ENCODE measurements at regions not wholly inside any gene's neighbourhood (a gene's known extent, or its start where the extent isn't known, plus 50 kb on each side); places are given as distances from the start of the nearest gene placed in this dataset.

DNA sequence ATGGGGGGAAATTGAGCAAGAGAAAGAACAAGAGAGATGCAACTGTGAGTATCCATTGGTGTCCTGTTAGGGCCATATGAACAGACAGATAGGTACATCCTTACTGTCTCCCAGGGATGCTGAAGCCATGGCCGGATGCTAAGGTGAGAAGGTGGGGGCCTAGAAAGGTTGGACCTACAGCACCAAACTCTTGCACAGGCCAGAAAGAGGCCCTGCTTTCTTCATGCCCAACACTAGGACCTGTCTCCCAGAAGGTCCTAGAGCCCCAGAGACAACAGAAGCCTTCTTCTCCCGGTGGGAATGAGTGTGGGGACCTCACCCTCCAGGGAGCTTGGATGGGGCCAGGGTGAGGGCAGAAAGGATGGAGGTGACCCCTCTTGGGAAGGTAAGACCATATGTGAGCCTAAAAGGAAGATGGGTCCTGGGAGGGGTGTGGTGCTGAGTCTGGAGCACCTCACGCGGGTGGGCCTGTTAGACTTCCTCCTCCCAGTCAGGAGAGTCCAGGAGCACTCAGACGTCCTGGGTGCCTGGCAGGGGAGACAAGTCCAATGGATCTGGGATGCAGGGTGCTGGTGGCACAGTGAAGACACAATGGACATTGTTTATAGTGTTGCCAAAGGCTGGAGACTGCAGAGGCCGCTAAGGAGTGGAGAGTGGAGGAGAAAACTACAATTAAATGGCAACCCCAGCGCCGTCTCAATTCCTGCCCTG lies 265.3 kb downstream of the CYP26B1 start:
- peaks cover 0 to 7% (median 0%) of the 10 kb centered on the region in 3 donors for H3K9me3 Mint-ChIP-seq
- H3K4me1 ChIP-seq (ENCODE audit: control insufficient read depth in 1 of 2, extremely low read depth in 1 of 2, insufficient read depth in 2 of 2, low read length in 2 of 2) = no peaks in the 10 kb centered on the region
- H3K27ac ChIP-seq (ENCODE audit: low read length) = no peak overlapping the region
- peaks cover 0 to 10% of the 10 kb centered on the region in 2 donors for H3K27me3 Mint-ChIP-seq
- no peaks in the 10 kb centered on the region for H3K4me1 Mint-ChIP-seq
- no peaks in the 10 kb centered on the region for H3K36me3 Mint-ChIP-seq
- no peaks in the 10 kb centered on the region for H3K9me3 ChIP-seq
- 64% methylated on average over 4 of the region's 8 CpGs for WGBS (ENCODE audit: insufficient coverage)
- H3K36me3 ChIP-seq (ENCODE audit: control insufficient read depth in 2 of 2, extremely low read depth in 1 of 2, insufficient read depth in 1 of 2, low read length in 1 of 2) = no peaks in the 10 kb centered on the region
- ChIA-PET CTCF (no interaction called here), POLR2A (no interaction called here)
- H3K27ac Mint-ChIP-seq = no peak overlapping the region
- no peak overlapping the region for H3K4me3 ChIP-seq (ENCODE audit: control insufficient read depth in 1 of 2, extremely low read depth in 1 of 2, low read length in 1 of 2)
- peaks cover 0 to 14% of the 10 kb centered on the region in 2 experiments for H3K27me3 ChIP-seq (replicated peaks in 1 of 2; ENCODE audit: control insufficient read depth in 2 of 2, extremely low read depth in 1 of 2, insufficient read depth in 2 of 2, low read length in 1 of 2)
- H3K4me3 Mint-ChIP-seq = no peak overlapping the region
- ATAC-seq (replicated peaks in 1 of 4) (no peak), DNase-seq (no peak)

DNA sequence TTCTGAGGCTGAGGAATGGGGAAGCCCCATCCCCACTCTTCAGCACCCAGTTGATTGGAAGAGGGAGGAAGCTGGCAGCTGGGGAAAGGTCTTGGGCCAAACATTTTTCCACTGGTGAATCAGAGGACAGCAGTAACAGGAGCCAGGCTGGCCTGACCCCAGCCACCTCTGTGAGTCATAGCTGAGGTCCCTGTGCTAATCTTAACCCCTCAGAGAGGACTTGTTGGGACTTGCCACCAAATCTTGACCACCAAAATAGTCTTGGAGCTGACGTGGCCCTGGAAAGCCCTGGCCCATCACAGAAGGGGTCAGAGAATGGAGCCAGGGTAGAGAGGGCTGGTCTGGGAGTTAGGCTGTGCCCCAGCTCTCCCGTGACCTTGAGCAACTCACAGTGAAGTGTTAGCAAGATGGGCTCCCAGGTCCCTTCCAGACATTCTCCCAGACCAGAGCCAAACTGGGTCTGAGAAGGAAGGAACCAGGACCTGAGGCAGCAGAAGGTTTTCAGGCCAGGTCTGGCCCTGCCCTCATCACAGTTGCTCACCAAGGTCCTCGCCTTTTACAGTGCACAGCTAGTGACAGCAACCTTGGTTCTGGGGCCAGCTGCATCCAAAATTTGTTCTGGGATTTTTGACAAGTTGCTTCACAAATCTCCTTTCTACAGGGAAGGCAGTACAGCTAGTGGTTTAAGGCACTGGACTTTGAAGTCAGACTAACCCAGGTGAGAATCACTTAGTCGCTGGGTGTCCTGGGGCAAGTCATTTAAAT lies 266.6 kb downstream of the CYP26B1 start:
- H3K27ac Mint-ChIP-seq = no peak overlapping the region
- ChIA-PET CTCF (no interaction called here), POLR2A (no interaction called here)
- Histone ChIP-seq H3K4me1 (ENCODE audit: control insufficient read depth in 1 of 2, extremely low read depth in 1 of 2, insufficient read depth in 2 of 2, low read length in 2 of 2) (no peaks in the 10 kb centered on the region), H3K27ac (ENCODE audit: low read length) (no peak overlapping the region), H3K9me3 (no peaks in the 10 kb centered on the region), H3K4me3 (ENCODE audit: control insufficient read depth in 1 of 2, extremely low read depth in 1 of 2, low read length in 1 of 2) (no peak overlapping the region), H3K36me3 (ENCODE audit: control insufficient read depth in 2 of 2, extremely low read depth in 1 of 2, insufficient read depth in 1 of 2, low read length in 1 of 2) (no peaks in the 10 kb centered on the region), H3K27me3 (replicated peaks in 1 of 2; ENCODE audit: control insufficient read depth in 2 of 2, extremely low read depth in 1 of 2, insufficient read depth in 2 of 2, low read length in 1 of 2) (peaks cover 0 to 18% of the 10 kb centered on the region in 2 experiments)
- H3K4me3 Mint-ChIP-seq = no peak overlapping the region
- no peaks in the 10 kb centered on the region for H3K4me1 Mint-ChIP-seq
- H3K27me3 Mint-ChIP-seq = peaks cover 0 to 10% of the 10 kb centered on the region in 2 donors
- H3K9me3 Mint-ChIP-seq = no peaks in the 10 kb centered on the region
- ATAC-seq (replicated peaks in 1 of 4) = no peak
- 71% methylated on average over 1 of the region's 4 CpGs for WGBS (ENCODE audit: insufficient coverage)
- no peak for DNase-seq
- no peaks in the 10 kb centered on the region for H3K36me3 Mint-ChIP-seq

- ChIA-PET CTCF (no interaction called here), POLR2A (no interaction called here)
- Histone ChIP-seq H3K36me3 (ENCODE audit: control insufficient read depth in 2 of 2, extremely low read depth in 1 of 2, insufficient read depth in 1 of 2, low read length in 1 of 2) (no peaks in the 10 kb centered on the region), H3K27ac (ENCODE audit: low read length) (no peak overlapping the region), H3K4me3 (ENCODE audit: control insufficient read depth in 1 of 2, extremely low read depth in 1 of 2, low read length in 1 of 2) (no peak overlapping the region), H3K9me3 (no peaks in the 10 kb centered on the region), H3K27me3 (replicated peaks in 1 of 2; ENCODE audit: control insufficient read depth in 2 of 2, extremely low read depth in 1 of 2, insufficient read depth in 2 of 2, low read length in 1 of 2) (peaks cover 0 to 25% of the 10 kb centered on the region in 2 experiments), H3K4me1 (ENCODE audit: control insufficient read depth in 1 of 2, extremely low read depth in 1 of 2, insufficient read depth in 2 of 2, low read length in 2 of 2) (no peaks in the 10 kb centered on the region)
- Mint-ChIP-seq H3K4me3 (no peak overlapping the region), H3K27me3 (peaks cover 0 to 10% of the 10 kb centered on the region in 2 donors), H3K36me3 (no peaks in the 10 kb centered on the region), H3K9me3 (no peaks in the 10 kb centered on the region), H3K27ac (no peak overlapping the region), H3K4me1 (no peaks in the 10 kb centered on the region)
- 71% methylated on average over 1 of the region's 3 CpGs for WGBS (ENCODE audit: insufficient coverage)
- no peak for ATAC-seq (replicated peaks in 1 of 4)
- DNase-seq = no peak
These were observed 267.4 kb downstream of the CYP26B1 start for GRCh38 chr2:71880287-71880686.

DNA sequence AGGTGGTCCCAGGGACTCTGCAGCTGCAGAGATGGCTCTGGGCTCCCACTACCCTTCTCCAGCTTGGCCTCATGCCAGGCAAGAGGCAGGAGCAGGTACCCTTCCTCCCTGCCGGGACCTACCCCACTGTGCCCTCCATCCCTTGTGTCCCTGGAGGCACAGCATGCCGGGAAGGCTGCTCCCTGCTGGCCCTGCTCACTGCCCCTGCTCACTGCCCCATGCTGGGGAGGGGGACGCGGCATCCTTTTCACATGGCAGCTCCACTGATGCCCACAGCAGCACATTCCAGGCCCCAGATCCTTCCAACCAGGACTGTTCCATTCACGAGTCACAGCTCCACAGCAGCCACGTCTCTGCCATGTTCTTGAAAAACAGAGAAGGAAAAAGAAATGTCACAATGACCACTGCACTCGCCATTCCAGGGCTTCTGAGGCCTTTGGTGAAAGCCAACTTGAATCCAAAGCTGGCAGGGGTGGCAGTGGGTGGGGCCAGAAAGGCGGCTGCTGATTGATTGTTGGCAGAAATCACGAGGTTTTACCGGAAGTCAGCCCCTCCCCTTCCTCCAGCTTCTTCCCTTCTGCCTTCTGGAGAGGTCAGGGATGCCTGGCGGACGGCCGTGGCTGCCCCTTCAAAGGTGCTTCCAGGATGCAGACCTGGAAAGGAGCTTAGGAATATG lies 268.0 kb downstream of the CYP26B1 start:
- Mint-ChIP-seq H3K27me3 (peaks cover 0 to 11% of the 10 kb centered on the region in 2 donors), H3K4me3 (no peak overlapping the region), H3K4me1 (no peaks in the 10 kb centered on the region), H3K27ac (no peak overlapping the region), H3K9me3 (no peaks in the 10 kb centered on the region), H3K36me3 (no peaks in the 10 kb centered on the region)
- Histone ChIP-seq H3K27me3 (replicated peaks in 1 of 2; ENCODE audit: control insufficient read depth in 2 of 2, extremely low read depth in 1 of 2, insufficient read depth in 2 of 2, low read length in 1 of 2) (peaks cover 0 to 28% of the 10 kb centered on the region in 2 experiments), H3K4me3 (ENCODE audit: control insufficient read depth in 1 of 2, extremely low read depth in 1 of 2, low read length in 1 of 2) (no peak overlapping the region), H3K9me3 (no peaks in the 10 kb centered on the region), H3K4me1 (ENCODE audit: control insufficient read depth in 1 of 2, extremely low read depth in 1 of 2, insufficient read depth in 2 of 2, low read length in 2 of 2) (no peaks in the 10 kb centered on the region), H3K27ac (ENCODE audit: low read length) (no peak overlapping the region), H3K36me3 (ENCODE audit: control insufficient read depth in 2 of 2, extremely low read depth in 1 of 2, insufficient read depth in 1 of 2, low read length in 1 of 2) (no peaks in the 10 kb centered on the region)
- WGBS (ENCODE audit: insufficient coverage) = 69% methylated on average over 9 of the region's 13 CpGs
- ChIA-PET CTCF (interaction anchor here in 1 of 2 donors (0.6 kb wide), 1 partner anchor 889 kb away, joined by 4 read pairs; no protein-coding TSS in a partner anchor), POLR2A (no interaction called here)
- ATAC-seq (replicated peaks in 1 of 4) (no peak), DNase-seq (no peak)

DNA sequence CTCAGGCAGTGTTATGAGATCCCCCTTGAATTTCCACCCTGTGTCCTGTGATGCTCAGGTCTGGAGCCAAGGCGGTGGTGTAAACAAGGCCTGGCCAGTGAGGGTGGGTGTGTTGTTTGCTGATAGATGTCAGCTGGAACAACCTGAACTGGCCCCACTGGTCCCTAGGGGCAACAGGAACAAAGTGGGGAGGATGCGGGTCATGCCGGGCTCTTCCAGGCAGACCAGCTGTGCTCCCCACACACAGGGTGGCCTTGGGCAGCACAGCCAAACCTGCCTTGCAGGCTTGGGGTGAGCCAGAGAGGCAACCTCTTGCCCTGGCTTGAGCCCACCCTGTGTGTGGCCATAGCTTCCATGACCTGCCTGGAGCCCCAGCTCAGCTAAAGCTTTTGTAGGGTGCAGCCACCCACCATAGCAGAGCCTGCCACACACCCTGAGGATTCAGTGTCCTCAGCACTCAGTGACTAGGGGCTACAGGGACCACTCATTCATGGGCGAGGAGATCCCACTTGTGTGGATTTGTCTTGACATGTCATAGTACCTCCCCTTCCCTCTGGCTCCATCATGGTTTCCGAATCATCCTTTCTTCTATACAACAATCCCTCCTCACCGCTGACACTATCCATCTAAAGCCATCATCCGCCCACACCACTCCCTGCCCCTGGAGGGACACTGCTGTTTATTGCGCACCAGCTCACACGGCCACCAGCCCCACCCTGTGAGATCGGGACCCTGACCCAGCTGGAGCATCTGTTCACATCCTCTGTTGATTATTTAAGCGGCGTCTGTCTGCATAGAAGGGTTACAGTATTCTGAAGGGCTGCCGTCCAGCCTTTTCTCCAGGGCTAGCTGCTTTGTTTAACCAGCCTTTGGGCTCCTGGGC lies 268.8 kb downstream of the CYP26B1 start:
- H3K4me3 Mint-ChIP-seq = no peak overlapping the region
- H3K4me1 Mint-ChIP-seq = no peaks in the 10 kb centered on the region
- H3K9me3 Mint-ChIP-seq = no peaks in the 10 kb centered on the region
- H3K27me3 ChIP-seq (replicated peaks in 1 of 2; ENCODE audit: control insufficient read depth in 2 of 2, extremely low read depth in 1 of 2, insufficient read depth in 2 of 2, low read length in 1 of 2) = peaks cover 0 to 31% of the 10 kb centered on the region in 2 experiments
- no peak overlapping the region for H3K4me3 ChIP-seq (ENCODE audit: control insufficient read depth in 1 of 2, extremely low read depth in 1 of 2, low read length in 1 of 2)
- H3K36me3 Mint-ChIP-seq = no peaks in the 10 kb centered on the region
- H3K4me1 ChIP-seq (ENCODE audit: control insufficient read depth in 1 of 2, extremely low read depth in 1 of 2, insufficient read depth in 2 of 2, low read length in 2 of 2) = no peaks in the 10 kb centered on the region
- no peaks in the 10 kb centered on the region for H3K36me3 ChIP-seq (ENCODE audit: control insufficient read depth in 2 of 2, extremely low read depth in 1 of 2, insufficient read depth in 1 of 2, low read length in 1 of 2)
- H3K27ac Mint-ChIP-seq = no peak overlapping the region
- no peak for DNase-seq
- CTCF ChIA-PET = no interaction called here
- WGBS (ENCODE audit: insufficient coverage) = 90% methylated on average over 12 of the region's 13 CpGs
- no peak overlapping the region for H3K27ac ChIP-seq (ENCODE audit: low read length)
- no peak for ATAC-seq (replicated peaks in 1 of 4)
- H3K27me3 Mint-ChIP-seq = peaks cover 0 to 15% of the 10 kb centered on the region in 2 donors
- H3K9me3 ChIP-seq = no peaks in the 10 kb centered on the region
- POLR2A ChIA-PET = no interaction called here

DNA sequence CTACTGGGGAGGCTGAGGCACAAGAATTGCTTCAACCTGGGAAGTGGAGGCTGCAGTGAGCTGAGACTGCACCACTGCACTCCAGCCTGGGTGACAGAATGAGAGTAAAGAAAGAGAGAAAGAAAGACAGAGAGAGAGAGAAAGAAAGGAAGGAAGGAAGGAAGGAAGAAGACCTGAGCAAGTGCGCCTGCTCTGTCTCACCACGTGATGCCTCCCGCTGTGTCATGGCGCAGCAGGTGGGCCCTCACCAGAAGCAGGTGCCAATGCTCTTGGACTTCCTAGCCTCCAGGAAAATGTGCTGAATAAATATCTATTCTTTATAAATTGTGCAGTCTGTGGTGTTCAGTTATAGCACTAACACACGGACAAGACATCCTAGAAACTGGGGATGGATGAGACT lies 270.0 kb downstream of the CYP26B1 start:
- Mint-ChIP-seq H3K27me3 (peaks cover 6 to 11% of the 10 kb centered on the region in 2 donors), H3K27ac (no peak overlapping the region), H3K4me3 (no peak overlapping the region), H3K4me1 (no peaks in the 10 kb centered on the region), H3K36me3 (no peaks in the 10 kb centered on the region), H3K9me3 (no peaks in the 10 kb centered on the region)
- no peak overlapping the region for H3K4me3 ChIP-seq (ENCODE audit: control insufficient read depth in 1 of 2, extremely low read depth in 1 of 2, low read length in 1 of 2)
- peaks cover 0 to 26% of the 10 kb centered on the region in 2 experiments for H3K27me3 ChIP-seq (replicated peaks in 1 of 2; ENCODE audit: control insufficient read depth in 2 of 2, extremely low read depth in 1 of 2, insufficient read depth in 2 of 2, low read length in 1 of 2)
- H3K4me1 ChIP-seq (ENCODE audit: control insufficient read depth in 1 of 2, extremely low read depth in 1 of 2, insufficient read depth in 2 of 2, low read length in 2 of 2) = no peaks in the 10 kb centered on the region
- ATAC-seq (replicated peaks in 1 of 4) = no peak
- H3K27ac ChIP-seq (ENCODE audit: low read length) = no peak overlapping the region
- no peak for DNase-seq
- no peaks in the 10 kb centered on the region for H3K36me3 ChIP-seq (ENCODE audit: control insufficient read depth in 2 of 2, extremely low read depth in 1 of 2, insufficient read depth in 1 of 2, low read length in 1 of 2)
- no peaks in the 10 kb centered on the region for H3K9me3 ChIP-seq
- ChIA-PET POLR2A (no interaction called here), CTCF (no interaction called here)
- WGBS (ENCODE audit: insufficient coverage) = 79% methylated on average over 3 of the region's 5 CpGs

Data from T-cell (primary cell).